Hypothalamus (tissue), 51 donors: ENCODE measurements at regions not wholly inside any gene's neighbourhood (a gene's known extent, or its start where the extent isn't known, plus 50 kb on each side); places are given as distances from the start of the nearest gene placed in this dataset.
"Not testable (repeated sequence)": the region's sequence is repeated elsewhere in the genome, so short reads cannot be mapped to it uniquely, and the experiment has no call there.

Experiments
- DNase-seq, 51 donors: peaks; one replicate each; lab custom pipeline; 2025; lab: John Stamatoyannopoulos, UW

- DNase-seq = no peak
Observed at GRCh38 chr7:10634239-10634638, 339.4 kb upstream of the PHF14 start.

DNA sequence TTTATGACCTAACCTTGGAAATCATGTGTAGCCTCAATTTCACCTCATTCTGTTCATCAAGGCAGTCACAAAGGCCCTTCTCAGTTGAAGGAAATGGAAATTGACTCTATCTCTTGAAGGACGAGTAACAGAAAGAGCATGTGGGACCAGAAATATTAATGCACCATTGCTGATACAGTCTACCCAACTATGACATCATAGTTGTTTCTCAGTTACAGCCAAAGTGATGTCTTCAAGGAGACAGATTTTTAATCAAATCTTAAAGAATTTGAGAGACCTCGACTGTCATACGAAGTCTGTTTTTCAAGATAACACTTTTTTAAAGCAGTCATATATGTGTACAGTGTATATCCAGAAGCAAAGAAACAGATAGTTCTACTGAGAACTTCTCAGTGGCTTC, 335.7 kb upstream of the PHF14 start:
- no peak for DNase-seq

DNA sequence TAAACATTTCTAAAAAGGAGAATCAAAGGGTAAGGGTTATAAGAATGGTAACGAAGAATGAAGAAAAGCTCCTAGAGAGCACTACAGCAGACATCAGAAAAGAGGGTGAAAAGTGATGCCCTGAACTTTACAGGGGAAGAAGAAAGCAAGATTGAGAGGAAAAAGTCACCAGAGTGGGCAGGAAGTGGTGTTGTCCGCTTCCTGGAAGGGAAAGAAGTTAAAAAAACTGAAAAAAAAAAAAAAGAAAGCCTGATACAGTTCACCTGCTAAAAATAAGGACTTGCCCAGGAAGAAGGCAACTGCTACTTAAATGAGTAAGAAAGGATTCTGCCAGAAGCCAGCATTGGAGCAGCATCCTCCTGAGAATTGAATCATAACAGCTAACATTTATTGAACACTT, 330.1 kb upstream of the PHF14 start:
- no peak for DNase-seq

DNA sequence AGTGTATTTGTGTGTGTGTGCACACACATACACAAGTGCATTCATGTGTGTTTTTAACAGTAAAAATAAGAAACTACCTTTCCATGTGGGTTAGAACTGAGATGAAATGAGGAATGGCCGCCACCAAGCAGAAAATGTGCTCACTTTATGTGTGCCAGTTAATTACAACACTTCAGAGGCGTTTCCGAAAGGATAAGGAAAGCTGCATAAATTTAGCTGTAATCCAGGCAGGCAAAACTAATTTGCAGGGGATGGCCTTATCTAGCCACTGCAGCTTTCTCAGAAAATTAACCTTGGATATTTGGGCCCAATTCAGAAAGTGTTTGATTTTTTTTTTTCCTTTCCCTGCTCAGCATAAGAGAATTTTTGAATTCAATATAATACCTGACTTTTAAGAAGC, 328.8 kb upstream of the PHF14 start:
- DNase-seq = no peak

GRCh38 chr7:10646194-10646593, 327.5 kb upstream of the PHF14 start:
- no peak for DNase-seq

DNA sequence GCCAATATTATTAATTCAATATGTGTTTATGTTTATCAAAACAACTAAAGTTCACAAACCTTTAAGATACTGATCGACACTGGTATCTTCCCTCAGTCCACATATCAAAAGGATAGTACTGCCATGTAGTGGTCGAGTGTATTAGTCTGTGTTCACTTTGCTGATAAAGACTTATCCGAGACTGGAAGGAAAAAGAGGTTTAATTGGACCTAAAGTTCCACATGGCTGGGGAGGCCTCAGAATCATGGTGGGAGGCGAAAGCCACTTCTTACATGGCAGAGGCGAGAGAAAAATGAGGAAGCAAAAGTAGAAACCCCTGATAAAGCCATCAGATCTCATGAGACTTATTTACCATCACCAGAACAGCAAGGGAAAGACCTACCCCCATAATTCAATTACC, 325.4 kb upstream of the PHF14 start:
- DNase-seq = no peak

GRCh38 chr7:10649120-10649519, 324.6 kb upstream of the PHF14 start:
- not testable (repeated sequence) for DNase-seq

- DNase-seq = no peak
Observed at GRCh38 chr7:10655031-10655430, 318.6 kb upstream of the PHF14 start.

DNA sequence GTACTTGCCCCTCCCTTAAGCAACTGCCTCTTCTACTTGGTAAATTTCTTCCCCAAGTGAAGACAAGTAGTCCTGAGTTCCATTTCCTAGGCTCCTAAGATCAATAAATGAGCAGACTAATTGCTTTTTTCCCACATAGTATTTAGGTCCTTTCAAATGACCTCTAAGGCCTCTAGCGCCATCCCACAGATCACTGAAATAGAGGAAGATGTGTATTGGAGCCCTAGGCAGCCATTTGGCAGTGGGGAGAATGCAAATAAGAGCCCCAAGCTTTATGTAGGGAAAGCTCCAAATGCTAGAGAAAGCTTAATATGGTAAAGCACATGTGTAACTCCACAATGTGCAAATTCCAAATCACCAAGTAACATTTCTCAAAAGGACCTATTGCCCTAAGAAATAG, 316.5 kb upstream of the PHF14 start:
- DNase-seq = no peak

DNA sequence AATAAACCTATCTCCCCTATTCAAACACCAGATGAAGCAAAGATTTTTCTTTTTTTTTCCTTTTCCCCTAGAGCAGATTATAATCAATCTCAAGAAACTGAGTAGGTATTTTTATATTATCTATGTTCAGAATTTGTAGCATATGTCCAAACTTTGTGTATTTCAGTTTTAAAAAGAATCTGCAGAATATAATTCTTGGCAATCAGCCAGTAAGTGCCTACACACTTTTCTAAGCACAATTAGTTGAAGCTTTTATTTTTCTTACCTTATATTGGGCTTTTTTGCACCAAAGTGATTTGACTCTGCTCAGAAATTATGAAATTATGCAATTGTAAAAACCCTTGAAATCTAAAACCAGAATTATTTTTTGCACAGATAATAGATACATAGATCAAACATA, 315.8 kb upstream of the PHF14 start:
- DNase-seq = no peak

GRCh38 chr7:10662491-10662890, 311.2 kb upstream of the PHF14 start:
- no peak for DNase-seq

- no peak for DNase-seq
Observed at GRCh38 chr7:10662982-10663884, 310.4 kb upstream of the PHF14 start.

DNA sequence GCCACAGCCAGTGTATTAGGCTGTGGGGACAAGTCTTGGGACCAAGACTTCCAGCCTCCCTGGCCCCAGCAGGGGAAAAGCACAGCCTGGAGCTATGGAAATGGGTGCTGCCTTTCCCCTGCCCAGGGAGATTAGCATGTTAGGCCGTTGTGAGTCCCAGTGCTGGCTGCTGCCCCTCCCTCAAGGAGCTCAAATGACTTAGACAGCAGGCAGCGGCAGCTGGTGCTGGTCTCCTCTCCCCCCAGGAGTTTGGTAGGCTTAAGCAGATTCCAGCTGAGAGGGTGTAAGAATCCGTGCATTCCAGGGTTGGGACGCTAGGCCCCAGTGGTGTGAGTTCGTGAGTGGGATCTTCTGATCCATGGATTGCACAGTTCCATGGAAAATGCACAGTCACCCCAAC, 301.5 kb upstream of the PHF14 start:
- DNase-seq = no peak

- DNase-seq = no peak
Observed at GRCh38 chr7:10677211-10677610, 296.5 kb upstream of the PHF14 start.

GRCh38 chr7:10677668-10678232, 295.9 kb upstream of the PHF14 start:
- no peak for DNase-seq

- no peak for DNase-seq
Observed at GRCh38 chr7:10684606-10685005, 289.1 kb upstream of the PHF14 start.

DNA sequence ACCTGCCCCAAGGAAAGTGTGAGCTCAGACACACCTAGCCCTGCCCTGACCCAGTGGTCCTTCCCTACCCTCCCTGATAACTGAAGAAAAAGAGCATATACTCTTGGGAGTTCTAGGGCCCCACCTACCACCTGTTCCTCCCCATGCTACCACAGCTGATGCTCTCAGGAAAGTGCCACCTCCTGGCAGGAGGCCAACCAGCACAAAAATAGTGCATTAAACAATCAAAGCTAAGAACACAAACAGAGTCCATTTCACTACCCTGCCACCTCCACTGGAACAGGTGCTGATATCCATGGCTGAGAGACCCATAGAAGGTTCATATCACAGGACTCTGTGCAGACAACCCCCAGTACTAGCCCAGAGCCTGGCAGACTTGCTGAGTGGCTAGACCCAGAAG, 288.6 kb upstream of the PHF14 start:
- DNase-seq = no peak

DNA sequence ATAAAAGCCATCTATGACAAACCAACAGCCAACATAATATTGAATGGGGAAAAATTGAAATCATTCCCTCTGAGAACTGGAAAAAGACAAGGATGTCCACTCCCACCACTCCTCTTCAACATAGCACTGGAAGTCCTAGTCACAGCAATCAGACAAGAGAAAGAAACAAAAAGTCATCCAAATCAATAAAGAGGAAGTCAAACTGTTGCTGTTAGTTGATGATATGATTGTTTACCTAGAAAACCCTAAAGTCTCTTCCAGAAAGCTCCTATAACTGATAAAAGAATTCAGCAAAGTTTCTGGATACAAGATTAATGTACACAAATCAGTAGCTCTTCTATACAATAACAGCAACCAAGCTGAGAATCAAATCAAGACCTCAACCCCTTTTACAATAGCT, 285.1 kb upstream of the PHF14 start:
- DNase-seq = no peak

DNA sequence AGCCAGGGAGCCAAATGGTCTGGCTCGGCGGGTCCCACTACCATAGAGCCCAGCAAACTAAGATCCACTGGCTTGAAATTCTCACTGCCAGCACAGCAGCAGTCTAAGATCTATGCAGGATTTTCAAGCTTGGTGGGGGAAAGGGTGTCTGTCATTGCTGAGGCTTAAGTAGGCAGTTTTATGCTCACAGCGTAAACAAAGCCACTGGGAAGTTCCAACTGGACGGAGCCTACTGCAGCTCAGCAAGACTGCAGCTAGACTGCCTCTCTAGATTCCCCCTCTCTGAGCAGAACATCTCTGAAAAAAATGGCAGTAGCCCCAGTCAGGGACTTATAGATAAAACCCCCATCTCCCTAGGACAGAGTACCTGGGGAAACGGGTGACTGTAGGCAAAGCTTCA, 277.6 kb upstream of the PHF14 start:
- DNase-seq = no peak

- no peak for DNase-seq
Observed at GRCh38 chr7:10703059-10703458, 270.6 kb upstream of the PHF14 start.

GRCh38 chr7:10703981-10704380, 269.7 kb upstream of the PHF14 start:
- no peak for DNase-seq

DNA sequence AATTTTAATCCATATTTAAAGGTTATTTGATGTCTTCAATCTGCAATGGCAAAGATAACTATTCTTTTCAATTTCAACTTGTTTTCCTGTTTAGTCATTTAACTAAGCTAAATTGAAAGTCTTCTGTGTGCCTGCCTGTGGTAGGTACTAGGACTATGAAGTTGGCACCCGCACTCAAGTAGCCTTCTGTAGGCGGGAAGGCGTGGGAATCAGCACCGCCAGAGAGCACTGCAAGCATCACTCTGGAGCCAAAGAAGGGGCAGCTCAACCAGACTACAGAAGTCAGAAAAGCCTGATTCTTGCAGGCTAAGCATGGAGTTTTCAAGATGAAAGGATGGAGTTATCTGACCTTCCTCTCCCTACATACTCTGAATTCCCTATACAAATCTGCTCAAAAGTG, 269.0 kb upstream of the PHF14 start:
- no peak for DNase-seq
